GM21576 (cell line): ENCODE measurements at regions not wholly inside any gene's neighbourhood (a gene's known extent, or its start where the extent isn't known, plus 50 kb on each side); places are given as distances from the start of the nearest gene placed in this dataset.
"Not testable (repeated sequence)": the region's sequence is repeated elsewhere in the genome, so short reads cannot be mapped to it uniquely, and the experiment has no call there.

ENCODE experiments used
- ATAC-seq: cut with Tn5 transposase; IDR thresholded peaks from one replicate; pipeline ENCODE4 v1.9.1; 2021; ENCODE audit warnings: mild to moderate bottlenecking, moderate library complexity; ENCODE audit not compliant: unreplicated experiment

GRCh38 chr9:2427120-2427891, 194.3 kb upstream of the VLDLR start:
- no peak for ATAC-seq

GRCh38 chr9:2439957-2440356, 181.6 kb upstream of the VLDLR start:
- no peak for ATAC-seq

- ATAC-seq = not testable (repeated sequence)
Measured at GRCh38 chr9:2443933-2444332, 177.7 kb upstream of the VLDLR start.

- no peak for ATAC-seq
Measured at GRCh38 chr9:2448193-2448738, 173.3 kb upstream of the VLDLR start.

- no peak for ATAC-seq
Measured at GRCh38 chr9:2453106-2453505, 168.5 kb upstream of the VLDLR start.

- no peak for ATAC-seq
Measured at GRCh38 chr9:2453701-2454100, 167.9 kb upstream of the VLDLR start.

GRCh38 chr9:2459756-2460155, 161.8 kb upstream of the VLDLR start:
- ATAC-seq = no peak

GRCh38 chr9:2461892-2462291, 159.7 kb upstream of the VLDLR start:
- ATAC-seq = no peak

GRCh38 chr9:2464624-2465023, 157.0 kb upstream of the VLDLR start:
- no peak for ATAC-seq

GRCh38 chr9:2465516-2465915, 156.1 kb upstream of the VLDLR start:
- no peak for ATAC-seq

GRCh38 chr9:2465921-2466460, 155.6 kb upstream of the VLDLR start:
- ATAC-seq = peak; percentile 98

GRCh38 chr9:2466703-2467102, 154.9 kb upstream of the VLDLR start:
- ATAC-seq = no peak

- ATAC-seq = no peak
Measured at GRCh38 chr9:2469681-2470221, 151.8 kb upstream of the VLDLR start.

GRCh38 chr9:2473681-2474080, 147.9 kb upstream of the VLDLR start:
- no peak for ATAC-seq

- ATAC-seq = no peak
Measured at GRCh38 chr9:2477755-2478154, 143.8 kb upstream of the VLDLR start.

GRCh38 chr9:2478421-2478820, 143.2 kb upstream of the VLDLR start:
- no peak for ATAC-seq

GRCh38 chr9:2479056-2479565, 142.5 kb upstream of the VLDLR start:
- ATAC-seq = no peak

GRCh38 chr9:2480255-2480837, 141.2 kb upstream of the VLDLR start:
- ATAC-seq = no peak

GRCh38 chr9:2481216-2481615, 140.4 kb upstream of the VLDLR start:
- ATAC-seq = no peak

GRCh38 chr9:2486988-2487387, 134.6 kb upstream of the VLDLR start:
- no peak for ATAC-seq

- no peak for ATAC-seq
Measured at GRCh38 chr9:2489838-2490314, 131.7 kb upstream of the VLDLR start.
